PC-3 (cell line): ENCODE measurements at regions not wholly inside any gene's neighbourhood (a gene's known extent, or its start where the extent isn't known, plus 50 kb on each side); places are given as distances from the start of the nearest gene placed in this dataset.

Experiments
- EZH2 ChIP-seq: fragments of 300-600 bp; sonication (generic); IDR thresholded peaks from one replicate; pipeline ENCODE4 v1.6.1; 2017; ENCODE audit warnings: antibody characterized with exemption, mild to moderate bottlenecking, low read length; ENCODE audit not compliant: unreplicated experiment
- EZH2phosphoT487 ChIP-seq: fragments of 300-600 bp; sonication (generic); IDR thresholded peaks from 2 replicates; pipeline ENCODE4 v1.6.1; 2018; ENCODE audit warnings: mild to moderate bottlenecking, antibody characterized with exemption, low read length, borderline replicate concordance
- TF ChIP-seq, protein P1 (sequence below): fragments of 300-600 bp; sonication (generic); conservative IDR thresholded peaks from 2 replicates; pipeline ENCODE4 v1.5.1; 2017; ENCODE audit warnings: antibody characterized with exemption, low read depth, mild to moderate bottlenecking, low read length

DNA sequence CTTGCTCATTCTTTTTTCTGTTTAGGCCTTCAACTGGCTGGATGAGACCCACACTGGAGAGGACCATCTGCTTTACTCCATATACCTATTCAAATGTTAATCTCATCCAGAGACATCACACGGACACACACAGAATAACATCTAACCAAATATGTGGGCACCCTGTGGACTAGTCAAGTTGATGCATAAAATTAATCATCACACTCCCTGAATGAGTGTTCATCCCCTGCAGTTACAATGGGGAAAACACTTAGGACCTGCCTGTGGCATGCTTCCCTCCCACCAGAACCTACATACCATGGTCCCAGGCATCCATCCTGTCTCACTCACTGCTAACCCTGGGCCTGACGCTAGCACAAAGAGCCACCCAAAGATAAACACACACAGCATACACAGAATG, 112.8 kb upstream of the TEX51 start:
- TF ChIP-seq, protein P1, sequence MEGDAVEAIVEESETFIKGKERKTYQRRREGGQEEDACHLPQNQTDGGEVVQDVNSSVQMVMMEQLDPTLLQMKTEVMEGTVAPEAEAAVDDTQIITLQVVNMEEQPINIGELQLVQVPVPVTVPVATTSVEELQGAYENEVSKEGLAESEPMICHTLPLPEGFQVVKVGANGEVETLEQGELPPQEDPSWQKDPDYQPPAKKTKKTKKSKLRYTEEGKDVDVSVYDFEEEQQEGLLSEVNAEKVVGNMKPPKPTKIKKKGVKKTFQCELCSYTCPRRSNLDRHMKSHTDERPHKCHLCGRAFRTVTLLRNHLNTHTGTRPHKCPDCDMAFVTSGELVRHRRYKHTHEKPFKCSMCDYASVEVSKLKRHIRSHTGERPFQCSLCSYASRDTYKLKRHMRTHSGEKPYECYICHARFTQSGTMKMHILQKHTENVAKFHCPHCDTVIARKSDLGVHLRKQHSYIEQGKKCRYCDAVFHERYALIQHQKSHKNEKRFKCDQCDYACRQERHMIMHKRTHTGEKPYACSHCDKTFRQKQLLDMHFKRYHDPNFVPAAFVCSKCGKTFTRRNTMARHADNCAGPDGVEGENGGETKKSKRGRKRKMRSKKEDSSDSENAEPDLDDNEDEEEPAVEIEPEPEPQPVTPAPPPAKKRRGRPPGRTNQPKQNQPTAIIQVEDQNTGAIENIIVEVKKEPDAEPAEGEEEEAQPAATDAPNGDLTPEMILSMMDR: no peak
- TF ChIP-seq EZH2phosphoT487: no peak
- no peak for TF ChIP-seq EZH2
